HK-2 (cell line): ENCODE measurements at regions not wholly inside any gene's neighbourhood (a gene's known extent, or its start where the extent isn't known, plus 50 kb on each side); places are given as distances from the start of the nearest gene placed in this dataset.
"Not testable (repeated sequence)": the region's sequence is repeated elsewhere in the genome, so short reads cannot be mapped to it uniquely, and the experiment has no call there.

Experiments used
- DNase-seq: peaks from one replicate; pipeline ENCODE4 v3.0.0-alpha.2; 2018; ENCODE audit not compliant: unreplicated experiment

GRCh38 chr16:60142619-60143347, 1408.7 kb upstream of the GOT2 start:
- no peak for DNase-seq

GRCh38 chr16:60137891-60138290, 1403.8 kb upstream of the GOT2 start:
- DNase-seq: no peak

GRCh38 chr16:60127196-60127595, 1393.1 kb upstream of the GOT2 start:
- DNase-seq: no peak

GRCh38 chr16:60126115-60126514, 1392.0 kb upstream of the GOT2 start:
- not testable (repeated sequence) for DNase-seq

- no peak for DNase-seq
These were observed 1389.4 kb upstream of the GOT2 start for GRCh38 chr16:60123392-60124023.

GRCh38 chr16:60120586-60120985, 1386.5 kb upstream of the GOT2 start:
- no peak for DNase-seq

GRCh38 chr16:60110531-60110930, 1376.4 kb upstream of the GOT2 start:
- no peak for DNase-seq

- DNase-seq: no peak
These were observed 1373.8 kb upstream of the GOT2 start for GRCh38 chr16:60107871-60108270.

- DNase-seq: no peak
These were observed 1373.3 kb upstream of the GOT2 start for GRCh38 chr16:60107437-60107836.

- DNase-seq: no peak
These were observed 1366.3 kb upstream of the GOT2 start for GRCh38 chr16:60100371-60100770.

- DNase-seq: no peak
These were observed 1357.4 kb upstream of the GOT2 start for GRCh38 chr16:60091529-60091928.

- no peak for DNase-seq
These were observed 1357.0 kb upstream of the GOT2 start for GRCh38 chr16:60091071-60091470.

- DNase-seq: no peak
These were observed 1353.4 kb upstream of the GOT2 start for GRCh38 chr16:60087530-60087929.

GRCh38 chr16:60078819-60079218, 1344.7 kb upstream of the GOT2 start:
- not testable (repeated sequence) for DNase-seq

GRCh38 chr16:60077861-60078260, 1343.7 kb upstream of the GOT2 start:
- no peak for DNase-seq

GRCh38 chr16:60074378-60074777, 1340.3 kb upstream of the GOT2 start:
- DNase-seq: no peak

GRCh38 chr16:60073376-60073775, 1339.3 kb upstream of the GOT2 start:
- DNase-seq: no peak

GRCh38 chr16:60064026-60064425, 1329.9 kb upstream of the GOT2 start:
- no peak for DNase-seq

- DNase-seq: no peak
These were observed 1327.3 kb upstream of the GOT2 start for GRCh38 chr16:60061396-60061795.

- no peak for DNase-seq
These were observed 1326.6 kb upstream of the GOT2 start for GRCh38 chr16:60060731-60061130.

GRCh38 chr16:60059141-60059540, 1325.0 kb upstream of the GOT2 start:
- DNase-seq: no peak

- no peak for DNase-seq
These were observed 1307.6 kb upstream of the GOT2 start for GRCh38 chr16:60041671-60042070.

GRCh38 chr16:60031740-60032139, 1297.6 kb upstream of the GOT2 start:
- no peak for DNase-seq

GRCh38 chr16:60027351-60027750, 1293.2 kb upstream of the GOT2 start:
- no peak for DNase-seq
